ENCODE measurements at regions not wholly inside any gene's neighbourhood (a gene's known extent, or its start where the extent isn't known, plus 50 kb on each side); places are given as distances from the start of the nearest gene placed in this dataset.

DNA sequence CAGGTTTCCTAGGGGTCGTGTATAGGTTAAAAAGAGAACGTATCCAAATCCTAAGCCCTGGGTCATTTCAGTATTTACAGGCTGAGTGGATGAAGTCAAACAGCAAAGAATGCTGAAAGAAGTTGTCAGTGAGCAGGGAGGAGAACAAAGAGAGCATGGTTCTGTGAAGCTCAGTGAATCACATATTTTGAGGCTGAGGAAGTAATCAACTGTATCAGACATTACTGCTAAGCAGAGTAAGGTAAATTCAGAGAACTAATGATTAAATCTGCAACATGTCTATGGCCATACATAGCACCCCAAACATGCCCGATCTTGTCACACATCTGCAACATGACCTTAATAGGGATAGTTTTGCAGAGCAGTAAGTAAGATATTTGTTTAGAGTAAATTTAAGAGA lies 1130.3 kb downstream of the RAPGEF2 start:
- Histone ChIP-seq H3K23ac (ENCODE audit: insufficient read length) (no peak overlapping the region), H4K20me1 (replicated peaks in 1 of 2; ENCODE audit: control insufficient read depth in 1 of 2, insufficient read depth in 2 of 2, low read length in 2 of 2) (no peaks in the 10 kb centered on the region), H3K4me2 (ENCODE audit: insufficient read depth in 1 of 2, low read depth in 2 of 2, low read length in 2 of 2) (no peak overlapping the region), H3K36me3 (ENCODE audit: control insufficient read depth in 2 of 4, insufficient read depth in 4 of 4, low read length in 3 of 4) (no peaks in the 10 kb centered on the region), H2BK15ac (ENCODE audit: low read length) (no peak overlapping the region), H3K23me2 (ENCODE audit: low read depth, low read length) (no peaks in the 10 kb centered on the region), H2BK120ac (replicated peaks; ENCODE audit: low read depth, low read length) (no peak overlapping the region), H2AK5ac (ENCODE audit: low read depth, low read length) (no peak overlapping the region), H4K8ac (ENCODE audit: extremely low read depth, insufficient read depth, low read length) (no peak overlapping the region), H3K14ac (ENCODE audit: insufficient read length) (no peak overlapping the region), H3K4me3 (ENCODE audit: extremely low read depth in 1 of 4, insufficient read depth in 2 of 4, low read depth in 3 of 4, low read length in 4 of 4) (no peak overlapping the region), H4K91ac (replicated peaks; ENCODE audit: insufficient read length, low read length) (no peak overlapping the region), H3K4me1 (replicated peaks in 1 of 4; ENCODE audit: control insufficient read depth in 3 of 4, insufficient read depth in 4 of 4, low read length in 3 of 4) (no peaks in the 10 kb centered on the region), H3K27ac (ENCODE audit: low read depth, low read length) (no peak overlapping the region), H3K18ac (ENCODE audit: extremely low read depth, low read length) (no peak overlapping the region), H3K56ac (replicated peaks; ENCODE audit: insufficient read length, low read depth, low read length) (no peak overlapping the region), H3K9me3 (ENCODE audit: insufficient read depth in 2 of 2, low read depth in 1 of 2, low read length in 1 of 2) (no peaks in the 10 kb centered on the region), H3K4ac (replicated peaks; ENCODE audit: insufficient read length, low read depth, low read length) (no peak overlapping the region), H3K79me1 (ENCODE audit: low read depth, low read length) (no peaks in the 10 kb centered on the region), H3K27me3 (replicated peaks in 1 of 4; ENCODE audit: control insufficient read depth in 3 of 4, extremely low read depth in 1 of 4, insufficient read depth in 3 of 4, low read length in 3 of 4) (no peaks in the 10 kb centered on the region), H2AFZ (ENCODE audit: low read length) (peak overlapping the region; percentile 55; the same call in 1 of the 2 replicates), H2BK20ac (ENCODE audit: low read length) (no peak overlapping the region), H3K79me2 (ENCODE audit: control insufficient read depth in 1 of 2, insufficient read depth in 2 of 2, low read length in 2 of 2) (no peaks in the 10 kb centered on the region), H3K9ac (replicated peaks in 1 of 4; ENCODE audit: extremely low read depth in 1 of 4, low read depth in 3 of 4, low read length in 3 of 4) (no peak overlapping the region), H4K5ac (ENCODE audit: insufficient read length, low read depth, low read length) (no peak overlapping the region), H2BK5ac (ENCODE audit: low read depth, low read length) (no peak overlapping the region), H2BK12ac (ENCODE audit: low read depth, low read length) (no peak overlapping the region)
- no peak for TF ChIP-seq MAFK (IDR thresholded peaks at IDR 0.05; ENCODE audit: low read depth, low read length)
- no peak for TF ChIP-seq EGR1 (IDR thresholded peaks at IDR 0.05; ENCODE audit: borderline replicate concordance, low read depth, low read length)
- no peak for TF ChIP-seq KDM4A (IDR thresholded peaks at IDR 0.05; ENCODE audit: low read depth, low read length, severe bottlenecking)
- no peak for TF ChIP-seq RNF2 (IDR thresholded peaks at IDR 0.05; ENCODE audit: borderline replicate concordance, low read depth, low read length, missing control alignments, poor library complexity, severe bottlenecking)
- no peak for TF ChIP-seq TCF12 (IDR thresholded peaks at IDR 0.05; ENCODE audit: low read depth, low read length)
- TF ChIP-seq ASH2L (IDR thresholded peaks at IDR 0.05; ENCODE audit: low read length), result no peak
- TF ChIP-seq BRCA1 (IDR thresholded peaks at IDR 0.05; ENCODE audit: low read depth, low read length), result no peak
- no peak for TF ChIP-seq CHD2 (IDR thresholded peaks at IDR 0.05; ENCODE audit: low read length)
- TF ChIP-seq E2F6 (IDR thresholded peaks at IDR 0.05), result no peak
- no peak for TF ChIP-seq CREB1 (IDR thresholded peaks at IDR 0.05)
- TF ChIP-seq SRF (IDR thresholded peaks at IDR 0.05; ENCODE audit: low read depth, low read length), result no peak
- no peak for TF ChIP-seq JUND (IDR thresholded peaks at IDR 0.05; ENCODE audit: low read length)
- no peak for TF ChIP-seq GTF2F1 (IDR thresholded peaks at IDR 0.05; ENCODE audit: borderline replicate concordance, low read depth, low read length)
- no peak for DNase-seq (ENCODE audit: low read depth in 1 of 2, low spot score in 2 of 2)
- 92% methylated on average over 3 of the region's 3 CpGs; no CpG with 5 or more reads in 1 of the 2 experiments for WGBS, 2 experiments (ENCODE audit: extremely low coverage in 1 of 2, insufficient coverage in 1 of 2, insufficient read length in 1 of 2, insufficient replicate concordance in 2 of 2, low coverage in 1 of 2, low lambda C conversion rate in 2 of 2, missing lambda C conversion rate in 1 of 2)
- ChIA-PET POLR2A (ENCODE audit: partially characterized antibody) (no interaction called here), CTCF (ENCODE audit: partially characterized antibody) (no interaction called here)
- no peak for FAIRE-seq

All from H1 (cell line).